ENCODE measurements at regions not wholly inside any gene's neighbourhood (a gene's known extent, or its start where the extent isn't known, plus 50 kb on each side); places are given as distances from the start of the nearest gene placed in this dataset.

DNA sequence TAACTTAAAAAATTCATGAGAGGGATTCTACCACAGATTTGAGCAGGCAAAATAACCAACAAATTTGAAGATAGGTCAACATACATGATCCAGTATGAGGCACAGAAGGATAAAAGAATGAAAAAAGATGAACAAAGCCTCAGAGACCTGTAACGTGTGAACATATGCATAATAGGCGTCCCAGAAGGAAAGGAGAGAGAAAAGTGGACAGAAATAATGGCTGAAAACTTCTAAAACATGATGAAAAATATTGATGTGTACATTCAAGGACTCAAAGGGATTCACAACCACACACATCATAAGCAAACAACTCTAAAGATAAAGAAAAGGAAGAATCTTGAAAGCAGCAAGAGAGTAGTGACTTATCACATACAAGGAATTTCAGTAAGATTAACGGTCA is 100.1 kb upstream of the PARD3B start:
- Mint-ChIP-seq H3K4me3 (no peak overlapping the region), H3K27me3 (ENCODE audit: low read depth) (no peaks in the 10 kb centered on the region), H3K27ac (no peak overlapping the region), H3K4me1 (no peaks in the 10 kb centered on the region), H3K9me3 (peaks cover 26% of the 10 kb centered on the region), H3K36me3 (peaks cover 6% of the 10 kb centered on the region)
- POLR2A ChIA-PET, result no interaction called here
- TF ChIP-seq NR2C2 (CRISPR knock-in tag; IDR thresholded peaks at IDR 0.05) (no peak), ZNF219 (CRISPR knock-in tag; IDR thresholded peaks at IDR 0.05; ENCODE audit: borderline replicate concordance) (no peak), TEAD4 (CRISPR knock-in tag; IDR thresholded peaks at IDR 0.05) (no peak), HMGA2 (CRISPR knock-in tag; IDR thresholded peaks at IDR 0.05) (no peak), ZNF423 (CRISPR knock-in tag; IDR thresholded peaks at IDR 0.05) (no peak), PREB (CRISPR knock-in tag; IDR thresholded peaks at IDR 0.05; ENCODE audit: borderline replicate concordance) (no peak), GRHL2 (CRISPR knock-in tag; IDR thresholded peaks at IDR 0.05; ENCODE audit: insufficient replicate concordance, severe bottlenecking) (no peak)
- TF ChIP-seq, protein P1, sequence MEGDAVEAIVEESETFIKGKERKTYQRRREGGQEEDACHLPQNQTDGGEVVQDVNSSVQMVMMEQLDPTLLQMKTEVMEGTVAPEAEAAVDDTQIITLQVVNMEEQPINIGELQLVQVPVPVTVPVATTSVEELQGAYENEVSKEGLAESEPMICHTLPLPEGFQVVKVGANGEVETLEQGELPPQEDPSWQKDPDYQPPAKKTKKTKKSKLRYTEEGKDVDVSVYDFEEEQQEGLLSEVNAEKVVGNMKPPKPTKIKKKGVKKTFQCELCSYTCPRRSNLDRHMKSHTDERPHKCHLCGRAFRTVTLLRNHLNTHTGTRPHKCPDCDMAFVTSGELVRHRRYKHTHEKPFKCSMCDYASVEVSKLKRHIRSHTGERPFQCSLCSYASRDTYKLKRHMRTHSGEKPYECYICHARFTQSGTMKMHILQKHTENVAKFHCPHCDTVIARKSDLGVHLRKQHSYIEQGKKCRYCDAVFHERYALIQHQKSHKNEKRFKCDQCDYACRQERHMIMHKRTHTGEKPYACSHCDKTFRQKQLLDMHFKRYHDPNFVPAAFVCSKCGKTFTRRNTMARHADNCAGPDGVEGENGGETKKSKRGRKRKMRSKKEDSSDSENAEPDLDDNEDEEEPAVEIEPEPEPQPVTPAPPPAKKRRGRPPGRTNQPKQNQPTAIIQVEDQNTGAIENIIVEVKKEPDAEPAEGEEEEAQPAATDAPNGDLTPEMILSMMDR (IDR thresholded peaks at IDR 0.05), result no peak
- TF ChIP-seq, protein P2, sequence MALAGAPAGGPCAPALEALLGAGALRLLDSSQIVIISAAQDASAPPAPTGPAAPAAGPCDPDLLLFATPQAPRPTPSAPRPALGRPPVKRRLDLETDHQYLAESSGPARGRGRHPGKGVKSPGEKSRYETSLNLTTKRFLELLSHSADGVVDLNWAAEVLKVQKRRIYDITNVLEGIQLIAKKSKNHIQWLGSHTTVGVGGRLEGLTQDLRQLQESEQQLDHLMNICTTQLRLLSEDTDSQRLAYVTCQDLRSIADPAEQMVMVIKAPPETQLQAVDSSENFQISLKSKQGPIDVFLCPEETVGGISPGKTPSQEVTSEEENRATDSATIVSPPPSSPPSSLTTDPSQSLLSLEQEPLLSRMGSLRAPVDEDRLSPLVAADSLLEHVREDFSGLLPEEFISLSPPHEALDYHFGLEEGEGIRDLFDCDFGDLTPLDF (CRISPR knock-in tag; IDR thresholded peaks at IDR 0.05), result no peak
- TF ChIP-seq, protein P3, sequence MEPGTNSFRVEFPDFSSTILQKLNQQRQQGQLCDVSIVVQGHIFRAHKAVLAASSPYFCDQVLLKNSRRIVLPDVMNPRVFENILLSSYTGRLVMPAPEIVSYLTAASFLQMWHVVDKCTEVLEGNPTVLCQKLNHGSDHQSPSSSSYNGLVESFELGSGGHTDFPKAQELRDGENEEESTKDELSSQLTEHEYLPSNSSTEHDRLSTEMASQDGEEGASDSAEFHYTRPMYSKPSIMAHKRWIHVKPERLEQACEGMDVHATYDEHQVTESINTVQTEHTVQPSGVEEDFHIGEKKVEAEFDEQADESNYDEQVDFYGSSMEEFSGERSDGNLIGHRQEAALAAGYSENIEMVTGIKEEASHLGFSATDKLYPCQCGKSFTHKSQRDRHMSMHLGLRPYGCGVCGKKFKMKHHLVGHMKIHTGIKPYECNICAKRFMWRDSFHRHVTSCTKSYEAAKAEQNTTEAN (CRISPR knock-in tag; IDR thresholded peaks at IDR 0.05), result no peak
- DNase-seq (ENCODE audit: low spot score) (no peak), ATAC-seq (no peak)
- CTCF ChIA-PET, result no interaction called here

DNA sequence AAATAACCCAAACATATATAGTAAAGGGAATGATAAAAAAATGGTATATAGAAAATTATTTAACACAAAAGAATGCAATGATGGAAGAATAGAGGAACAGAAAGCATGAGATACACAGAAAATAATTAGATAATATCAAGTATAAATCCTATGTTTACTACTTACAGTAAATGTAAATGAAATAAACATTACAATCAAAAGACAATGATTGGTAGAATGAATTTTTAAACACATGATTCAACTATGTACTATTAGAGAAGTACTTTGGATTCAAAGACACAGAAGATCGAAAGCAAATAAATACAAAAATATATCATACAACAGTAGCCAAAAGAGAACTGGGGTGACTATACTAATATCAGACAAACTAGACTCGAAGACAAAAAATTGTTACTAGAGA is 97.6 kb upstream of the PARD3B start:
- peaks cover 22% of the 10 kb centered on the region for H3K9me3 Mint-ChIP-seq
- no peak for ATAC-seq

More for the DNA sequence above, 97.6 kb upstream of the PARD3B start:
- Mint-ChIP-seq H3K36me3 (peaks cover 5% of the 10 kb centered on the region), H3K4me3 (no peak overlapping the region), H3K27me3 (ENCODE audit: low read depth) (no peaks in the 10 kb centered on the region), H3K4me1 (peaks cover 8% of the 10 kb centered on the region), H3K27ac (no peak overlapping the region)
- TF ChIP-seq ZNF423 (CRISPR knock-in tag; IDR thresholded peaks at IDR 0.05) (no peak), TEAD4 (CRISPR knock-in tag; IDR thresholded peaks at IDR 0.05) (no peak), ZNF281 (CRISPR knock-in tag; IDR thresholded peaks at IDR 0.05) (no peak), ZNF219 (CRISPR knock-in tag; IDR thresholded peaks at IDR 0.05; ENCODE audit: borderline replicate concordance) (no peak), CREB1 (CRISPR knock-in tag; IDR thresholded peaks at IDR 0.05) (no peak), TCF7 (CRISPR knock-in tag; IDR thresholded peaks at IDR 0.05; ENCODE audit: low read depth) (no peak), EMX1 (CRISPR knock-in tag; IDR thresholded peaks at IDR 0.05) (no peak), GTF2I (CRISPR knock-in tag; conservative IDR thresholded peaks at IDR 0.05) (no peak)
- TF ChIP-seq, protein P4, sequence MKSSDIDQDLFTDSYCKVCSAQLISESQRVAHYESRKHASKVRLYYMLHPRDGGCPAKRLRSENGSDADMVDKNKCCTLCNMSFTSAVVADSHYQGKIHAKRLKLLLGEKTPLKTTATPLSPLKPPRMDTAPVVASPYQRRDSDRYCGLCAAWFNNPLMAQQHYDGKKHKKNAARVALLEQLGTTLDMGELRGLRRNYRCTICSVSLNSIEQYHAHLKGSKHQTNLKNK (CRISPR knock-in tag; IDR thresholded peaks at IDR 0.05), result no peak
- TF ChIP-seq, protein P5, sequence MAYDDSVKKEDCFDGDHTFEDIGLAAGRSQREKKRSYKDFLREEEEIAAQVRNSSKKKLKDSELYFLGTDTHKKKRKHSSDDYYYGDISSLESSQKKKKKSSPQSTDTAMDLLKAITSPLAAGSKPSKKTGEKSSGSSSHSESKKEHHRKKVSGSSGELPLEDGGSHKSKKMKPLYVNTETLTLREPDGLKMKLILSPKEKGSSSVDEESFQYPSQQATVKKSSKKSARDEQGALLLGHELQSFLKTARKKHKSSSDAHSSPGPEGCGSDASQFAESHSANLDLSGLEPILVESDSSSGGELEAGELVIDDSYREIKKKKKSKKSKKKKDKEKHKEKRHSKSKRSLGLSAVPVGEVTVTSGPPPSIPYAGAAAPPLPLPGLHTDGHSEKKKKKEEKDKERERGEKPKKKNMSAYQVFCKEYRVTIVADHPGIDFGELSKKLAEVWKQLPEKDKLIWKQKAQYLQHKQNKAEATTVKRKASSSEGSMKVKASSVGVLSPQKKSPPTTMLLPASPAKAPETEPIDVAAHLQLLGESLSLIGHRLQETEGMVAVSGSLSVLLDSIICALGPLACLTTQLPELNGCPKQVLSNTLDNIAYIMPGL (CRISPR knock-in tag; IDR thresholded peaks at IDR 0.05), result no peak
- no peak for DNase-seq (ENCODE audit: low spot score)
- CTCF ChIA-PET, result no interaction called here
- POLR2A ChIA-PET, result no interaction called here
